ENCODE measurements at regions not wholly inside any gene's neighbourhood (a gene's known extent, or its start where the extent isn't known, plus 50 kb on each side); places are given as distances from the start of the nearest gene placed in this dataset.

DNA sequence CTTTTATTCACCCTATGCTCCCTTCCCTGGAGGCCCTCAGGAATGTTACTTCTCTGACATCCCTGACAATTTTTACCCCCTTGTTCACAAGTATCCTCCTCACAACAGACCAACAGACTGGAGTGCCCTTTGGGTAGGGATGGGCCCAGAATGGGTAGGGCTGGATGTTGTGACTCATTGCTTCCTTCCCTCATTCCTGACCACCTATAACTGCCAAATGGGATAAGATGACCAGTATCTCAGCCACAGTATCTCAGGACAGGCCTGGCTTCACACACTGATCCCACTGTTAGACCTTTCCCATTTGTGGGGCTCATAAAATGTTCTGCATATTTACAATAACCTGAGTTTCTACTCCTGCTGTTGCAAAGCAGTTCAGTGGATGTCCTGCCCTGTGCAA is 223.0 kb upstream of the LRFN2 start:
- H3K4me3 ChIP-seq (ENCODE audit: control insufficient read depth, low read depth, low read length) = no peak overlapping the region
- DNase-seq (ENCODE audit: low read depth) = no peak
- TF ChIP-seq CTCF (conservative IDR thresholded peaks at IDR 0.05; ENCODE audit: control insufficient read depth, insufficient read depth, low read depth, low read length) = no peak

DNA sequence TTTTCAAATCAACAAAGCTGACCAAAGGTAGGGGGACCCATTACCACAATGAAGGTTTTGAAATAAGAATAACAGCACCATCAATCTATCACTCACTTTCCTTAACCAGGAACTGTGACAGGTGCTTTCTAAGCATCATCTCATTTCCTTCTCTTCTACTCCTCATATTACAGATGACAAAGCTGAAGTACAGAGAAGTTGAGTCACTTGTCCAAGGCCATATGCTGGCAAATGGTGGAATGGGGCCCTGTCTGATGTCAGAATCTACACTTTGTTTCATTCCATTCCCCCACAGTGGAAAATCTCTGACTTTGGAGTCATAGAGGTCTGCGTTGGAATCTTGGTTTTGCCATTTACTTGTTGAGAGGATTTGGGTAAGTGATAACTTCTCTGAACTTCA is 222.5 kb upstream of the LRFN2 start:
- TF ChIP-seq CTCF (conservative IDR thresholded peaks at IDR 0.05; ENCODE audit: control insufficient read depth, insufficient read depth, low read depth, low read length) = no peak
- DNase-seq (ENCODE audit: low read depth) = no peak
- no peak overlapping the region for H3K4me3 ChIP-seq (ENCODE audit: control insufficient read depth, low read depth, low read length)

- H3K4me3 ChIP-seq (ENCODE audit: control insufficient read depth, low read depth, low read length) = no peak overlapping the region
- peak; percentile 16 for DNase-seq (ENCODE audit: low read depth)
- TF ChIP-seq CTCF (conservative IDR thresholded peaks at IDR 0.05; ENCODE audit: control insufficient read depth, insufficient read depth, low read depth, low read length) = no peak
Observed at GRCh38 chr6:40807484-40807883, 220.3 kb upstream of the LRFN2 start.

DNA sequence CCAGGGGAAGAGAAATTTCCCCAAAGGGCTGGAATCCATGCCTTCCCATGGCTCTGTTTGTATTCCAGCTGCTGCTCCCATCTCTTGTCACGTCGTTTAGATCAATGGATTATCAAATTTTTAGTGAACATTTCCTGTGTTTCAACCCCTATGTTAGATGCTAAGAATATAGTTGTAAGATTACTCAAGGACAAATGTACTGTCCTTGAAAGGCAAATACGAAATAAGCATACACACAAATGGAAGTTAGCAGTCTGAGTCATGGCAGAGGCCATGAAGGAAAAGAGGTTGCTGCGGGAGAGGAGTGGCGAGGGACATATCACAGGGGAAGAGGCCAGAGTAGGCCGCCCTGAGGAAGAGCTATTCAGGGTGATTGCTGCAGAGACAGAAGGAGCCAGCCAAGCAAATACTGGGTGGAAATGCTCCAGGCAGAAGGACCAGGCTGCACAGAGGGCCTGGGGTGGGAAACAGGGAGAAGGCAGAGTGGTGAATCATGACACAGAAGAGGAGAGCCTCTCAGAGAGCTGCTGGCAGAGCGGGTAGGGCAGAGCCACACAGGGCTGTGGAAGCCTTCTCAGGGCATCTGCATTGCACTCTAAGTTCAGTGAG is 219.2 kb upstream of the LRFN2 start:
- TF ChIP-seq CTCF (conservative IDR thresholded peaks at IDR 0.05; ENCODE audit: control insufficient read depth, insufficient read depth, low read depth, low read length) = no peak
- no peak for DNase-seq (ENCODE audit: low read depth)
- no peak overlapping the region for H3K4me3 ChIP-seq (ENCODE audit: control insufficient read depth, low read depth, low read length)

GRCh38 chr6:40805336-40805735 is 218.2 kb upstream of the LRFN2 start:
- no peak for DNase-seq (ENCODE audit: low read depth)
- TF ChIP-seq CTCF (conservative IDR thresholded peaks at IDR 0.05; ENCODE audit: control insufficient read depth, insufficient read depth, low read depth, low read length) = no peak
- H3K4me3 ChIP-seq (ENCODE audit: control insufficient read depth, low read depth, low read length) = no peak overlapping the region

- no peak for DNase-seq (ENCODE audit: low read depth)
- TF ChIP-seq CTCF (conservative IDR thresholded peaks at IDR 0.05; ENCODE audit: control insufficient read depth, insufficient read depth, low read depth, low read length) = peak; percentile 26
- no peak overlapping the region for H3K4me3 ChIP-seq (ENCODE audit: control insufficient read depth, low read depth, low read length)
Observed at GRCh38 chr6:40804905-40805304, 217.7 kb upstream of the LRFN2 start.

Measured in fibroblast of mammary gland (primary cell).